Keratinocyte (primary cell): ENCODE measurements at regions not wholly inside any gene's neighbourhood (a gene's known extent, or its start where the extent isn't known, plus 50 kb on each side); places are given as distances from the start of the nearest gene placed in this dataset.

Source experiments
- DNase-seq: peaks from one replicate; pipeline ENCODE4 v3.0.0-alpha.2; 2011; ENCODE audit warnings: low read depth, missing footprints, low spot score
- FAIRE-seq: peaks from 2 replicates; lab custom pipeline; 2011; peaks lifted over from hg19 to GRCh38; lab: Jason Lieb, UNC
- H2AFZ ChIP-seq: 2 replicates; pipeline ENCODE4 v1.6.0; 2012; ENCODE audit warnings: low read length, control low read depth, inconsistent platforms; ENCODE audit not compliant: control insufficient read depth
- H3K27ac ChIP-seq: 2 replicates; pipeline ENCODE4 v1.5.1; 2011; ENCODE audit warnings: low read length; ENCODE audit not compliant: control insufficient read depth, insufficient read depth
- H3K27me3 ChIP-seq: 3 replicates; pipeline ENCODE4 v1.6.0; 2011; ENCODE audit warnings: low read length; ENCODE audit not compliant: control insufficient read depth, insufficient read depth; ENCODE audit errors: extremely low read depth
- H3K36me3 ChIP-seq, 2 experiments: 2 replicates in 1 of 2; 3 replicates in 1 of 2; pipeline ENCODE4 v1.5.1; 2011; ENCODE audit warnings: low read length in 2 of 2, mild to moderate bottlenecking in 1 of 2; ENCODE audit not compliant: control insufficient read depth in 2 of 2, insufficient read depth in 2 of 2; ENCODE audit errors: extremely low read depth in 1 of 2
- H3K4me1 ChIP-seq: 3 replicates; pipeline ENCODE4 v1.5.1; 2011; ENCODE audit warnings: low read length; ENCODE audit not compliant: control insufficient read depth, insufficient read depth; ENCODE audit errors: extremely low read depth
- H3K4me2 ChIP-seq: 3 replicates; pipeline ENCODE4 v1.6.0; 2011; ENCODE audit warnings: low read depth, low read length; ENCODE audit not compliant: control insufficient read depth, insufficient read depth; ENCODE audit errors: extremely low read depth
- H3K4me3 ChIP-seq, 3 experiments: fragments of 200-600 bp in 1 of 3; sonication (generic) in 1 of 3; 2 replicates in 2 of 3; 3 replicates in 1 of 3; pipeline ENCODE4 v1.5.1; 2011 to 2016; ENCODE audit warnings: low read length in 3 of 3, mild to moderate bottlenecking in 3 of 3, control low read depth in 2 of 3, inconsistent platforms in 1 of 3, low read depth in 1 of 3, mixed read lengths in 1 of 3, mixed run types in 1 of 3, moderate library complexity in 1 of 3; ENCODE audit not compliant: control insufficient read depth in 2 of 3, insufficient read depth in 2 of 3; ENCODE audit errors: extremely low read depth in 1 of 3
- H3K79me2 ChIP-seq: 2 replicates; pipeline ENCODE4 v1.6.0; 2012; ENCODE audit warnings: low read length; ENCODE audit not compliant: control insufficient read depth, insufficient read depth
- H3K9ac ChIP-seq: 3 replicates; pipeline ENCODE4 v1.6.0; 2011; ENCODE audit warnings: low read length; ENCODE audit not compliant: control insufficient read depth, insufficient read depth; ENCODE audit errors: extremely low read depth
- H3K9me1 ChIP-seq: 3 replicates; pipeline ENCODE4 v1.6.0; 2011; ENCODE audit warnings: low read length; ENCODE audit not compliant: control insufficient read depth, insufficient read depth; ENCODE audit errors: extremely low read depth
- H3K9me3 ChIP-seq: 2 replicates; pipeline ENCODE4 v1.5.1; 2012; ENCODE audit warnings: low read depth, low read length; ENCODE audit not compliant: control insufficient read depth
- H4K20me1 ChIP-seq: 3 replicates; pipeline ENCODE4 v1.6.0; 2011; ENCODE audit warnings: low read length; ENCODE audit not compliant: control insufficient read depth, insufficient read depth; ENCODE audit errors: extremely low read depth
- CTCF ChIP-seq, 3 experiments: IDR thresholded peaks in 1 of 3; conservative IDR thresholded peaks in 1 of 3; optimal IDR thresholded peaks in 1 of 3; 2 replicates in 2 of 3; 3 replicates in 1 of 3; pipeline versions ENCODE3 to v1.5.1; 2011; ENCODE audit warnings: low read length in 3 of 3, mild to moderate bottlenecking in 3 of 3, moderate library complexity in 2 of 3, control low read depth in 1 of 3, inconsistent platforms in 1 of 3; ENCODE audit not compliant: insufficient read depth in 2 of 3; ENCODE audit errors: extremely low read depth in 1 of 3
- EZH2 ChIP-seq: IDR thresholded peaks from one replicate; pipeline ENCODE4 v1.6.1; 2012; ENCODE audit warnings: inconsistent platforms, mild to moderate bottlenecking, low read length, moderate library complexity
- dilution Hi-C: fragments of 300-500 bp; cut with MboI; formaldehyde crosslinking; loops from one replicate; pipeline ENCODE4 v1.7.0; 2020; ENCODE audit warnings: low sequenced_read_pairs; ENCODE audit not compliant: extremely low pct_ligation_motif_present

DNA sequence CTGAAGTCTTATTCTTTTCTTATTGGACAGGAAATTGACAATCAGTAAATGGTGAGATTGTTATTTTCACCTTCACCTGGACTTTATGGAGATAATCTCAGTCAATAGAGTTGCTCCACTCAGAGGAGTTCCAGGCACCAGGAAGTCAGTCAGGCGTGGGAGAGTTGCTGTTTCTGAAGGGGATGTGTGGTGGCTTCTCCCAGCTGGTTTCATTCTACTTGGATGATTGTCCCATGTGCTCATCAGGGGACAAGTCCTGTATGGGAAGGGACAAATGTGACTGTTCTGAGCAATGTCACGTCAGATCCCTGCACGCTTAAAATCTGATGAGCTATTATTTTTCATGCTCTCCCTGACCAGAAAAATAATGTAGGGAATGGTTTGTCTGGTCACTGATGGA is 222.5 kb upstream of the PITRM1 start:
- no peak for FAIRE-seq
- Histone ChIP-seq H3K9me3 (no peaks in the 10 kb centered on the region), H3K4me1 (no peaks in the 10 kb centered on the region), H3K4me2 (no peak overlapping the region), H3K27me3 (no peaks in the 10 kb centered on the region), H3K27ac (no peak overlapping the region), H3K9me1 (no peaks in the 10 kb centered on the region), H3K79me2 (no peaks in the 10 kb centered on the region), H3K9ac (no peak overlapping the region), H4K20me1 (no peaks in the 10 kb centered on the region), H3K4me3 (no peak overlapping the region), H2AFZ (no peak overlapping the region), H3K36me3 (no peaks in the 10 kb centered on the region)
- dilution Hi-C loops = no loop called here
- TF ChIP-seq CTCF (optimal IDR thresholded peaks at IDR 0.05 in 1 of 3, IDR thresholded peaks at IDR 0.05 in 1 of 3, conservative IDR thresholded peaks at IDR 0.05 in 1 of 3; ENCODE audit: extremely low read depth in 1 of 3, insufficient read depth in 2 of 3, low read length in 3 of 3) = no peak
- TF ChIP-seq EZH2 = no peak
- DNase-seq = no peak

- no peak overlapping the region for H3K4me2 ChIP-seq
- TF ChIP-seq EZH2 (no peak), CTCF (optimal IDR thresholded peaks at IDR 0.05 in 1 of 3, IDR thresholded peaks at IDR 0.05 in 1 of 3, conservative IDR thresholded peaks at IDR 0.05 in 1 of 3; ENCODE audit: extremely low read depth in 1 of 3, insufficient read depth in 2 of 3, low read length in 3 of 3) (no peak)
- no peaks in the 10 kb centered on the region for H4K20me1 ChIP-seq
- H3K36me3 ChIP-seq = no peaks in the 10 kb centered on the region
- DNase-seq = no peak
- no peak for FAIRE-seq
- no peak overlapping the region for H3K9ac ChIP-seq
- H3K27me3 ChIP-seq = no peaks in the 10 kb centered on the region
- H3K9me1 ChIP-seq = no peaks in the 10 kb centered on the region
- no peaks in the 10 kb centered on the region for H3K4me1 ChIP-seq
- H3K9me3 ChIP-seq = no peaks in the 10 kb centered on the region
- dilution Hi-C loops = no loop called here
- H3K4me3 ChIP-seq = no peak overlapping the region
- no peak overlapping the region for H2AFZ ChIP-seq
- no peak overlapping the region for H3K27ac ChIP-seq
- H3K79me2 ChIP-seq = no peaks in the 10 kb centered on the region
Measured at GRCh38 chr10:3393958-3394357, 221.4 kb upstream of the PITRM1 start.
